ENCODE measurements at regions not wholly inside any gene's neighbourhood (a gene's known extent, or its start where the extent isn't known, plus 50 kb on each side); places are given as distances from the start of the nearest gene placed in this dataset.

- TF ChIP-seq POLR2A (IDR thresholded peaks at IDR 0.05; ENCODE audit: low read depth, low read length) (no peak), POLR2AphosphoS5 (IDR thresholded peaks at IDR 0.05; ENCODE audit: low read depth, low read length) (no peak), TAF1 (IDR thresholded peaks at IDR 0.05; ENCODE audit: low read depth, low read length) (no peak)
Measured at GRCh38 chr20:4465855-4466545, 216.9 kb upstream of the ADRA1D start.
